Endothelial cell of umbilical vein (primary cell): ENCODE measurements at regions not wholly inside any gene's neighbourhood (a gene's known extent, or its start where the extent isn't known, plus 50 kb on each side); places are given as distances from the start of the nearest gene placed in this dataset.

ENCODE experiments used
- BruUV-seq: library from RNA; stranded (reverse); fragments of 400-500 nt; replicated peaks from 2 replicates; lab custom pipeline; 2021; lab: Mats Ljungman, UMichigan
- CTCF ChIA-PET: fragments of 300-600, 350-600 bp; sonication (Branson Sonifier 250); formaldehyde crosslinking; loops from one replicate; lab custom pipeline; 2021; ENCODE audit warnings: antibody characterized with exemption, inconsistent platforms; lab: Charles Lee
- POLR2A ChIA-PET: fragments of 300-600, 350-600 bp; sonication (Branson Sonifier 250); formaldehyde crosslinking; loops from one replicate; lab custom pipeline; 2021; ENCODE audit warnings: antibody characterized with exemption, inconsistent platforms; lab: Charles Lee
- DNase-seq: peaks from one replicate; pipeline ENCODE4 v3.0.0-alpha.2; 2011; ENCODE audit warnings: low read depth, low spot score
- FAIRE-seq: peaks from 2 replicates; lab custom pipeline; 2011; peaks lifted over from hg19 to GRCh38; lab: Jason Lieb, UNC
- H2AFZ ChIP-seq: 2 replicates; pipeline ENCODE4 v1.6.0; 2012; ENCODE audit warnings: low read depth, low read length, control low read depth, inconsistent platforms
- H3K27ac ChIP-seq: 2 replicates; pipeline ENCODE4 v1.5.1; 2011; ENCODE audit warnings: low read depth, mild to moderate bottlenecking, control low read depth, low read length, moderate library complexity; ENCODE audit not compliant: insufficient read depth
- H3K27me3 ChIP-seq, 2 experiments: 2 replicates each; pipeline versions ENCODE4 v1.6.0 to v1.6.1; 2011; ENCODE audit warnings: low read length in 2 of 2, mixed read lengths in 1 of 2; ENCODE audit not compliant: control insufficient read depth in 2 of 2, insufficient read depth in 2 of 2
- H3K36me3 ChIP-seq, 2 experiments: 2 replicates in 1 of 2; 3 replicates in 1 of 2; pipeline ENCODE4 v1.5.1; 2011; ENCODE audit warnings: low read length in 2 of 2, mild to moderate bottlenecking in 1 of 2, moderate library complexity in 1 of 2; ENCODE audit not compliant: control insufficient read depth in 2 of 2, insufficient read depth in 2 of 2; ENCODE audit errors: extremely low read depth in 1 of 2
- H3K4me1 ChIP-seq: 3 replicates; pipeline ENCODE4 v1.5.1; 2011; ENCODE audit warnings: mild to moderate bottlenecking, low read length; ENCODE audit not compliant: control insufficient read depth, insufficient read depth; ENCODE audit errors: extremely low read depth
- H3K4me2 ChIP-seq: 2 replicates; pipeline ENCODE4 v1.6.1; 2011; ENCODE audit warnings: low read length, control low read depth, mixed read lengths; ENCODE audit not compliant: insufficient read depth
- H3K4me3 ChIP-seq, 3 experiments: fragments of 200-600 bp in 1 of 3; sonication (generic), shearing (Covaris generic) in 1 of 3; replicated peaks in 1 of 3; 2 replicates each; pipeline ENCODE4 v1.5.1; 2011 to 2016; ENCODE audit warnings: control low read depth in 3 of 3, low read length in 3 of 3, mild to moderate bottlenecking in 2 of 3, inconsistent platforms in 1 of 3, low read depth in 1 of 3, moderate library complexity in 1 of 3; ENCODE audit not compliant: insufficient read depth in 1 of 3
- H3K79me2 ChIP-seq: 2 replicates; pipeline ENCODE4 v1.6.0; 2012; ENCODE audit warnings: low read length, inconsistent platforms; ENCODE audit not compliant: control insufficient read depth, insufficient read depth
- H3K9ac ChIP-seq: replicated peaks from 2 replicates; pipeline ENCODE3; 2011; ENCODE audit warnings: low read length, control low read depth; ENCODE audit not compliant: insufficient read depth; ENCODE audit errors: extremely low read depth
- H3K9me1 ChIP-seq: replicated peaks from 3 replicates; pipeline ENCODE4 v1.6.0; 2011; ENCODE audit warnings: mild to moderate bottlenecking, low read length; ENCODE audit not compliant: control insufficient read depth, insufficient read depth; ENCODE audit errors: extremely low read depth
- H3K9me3 ChIP-seq: replicated peaks from 2 replicates; pipeline ENCODE4 v1.5.1; 2012; ENCODE audit warnings: low read length, inconsistent platforms; ENCODE audit not compliant: control insufficient read depth, insufficient read depth
- H4K20me1 ChIP-seq: replicated peaks from 2 replicates; pipeline ENCODE3; 2011; ENCODE audit warnings: mild to moderate bottlenecking, low read length; ENCODE audit not compliant: control insufficient read depth, insufficient read depth; ENCODE audit errors: extremely low read depth
- EZH2 ChIP-seq: IDR thresholded peaks from 2 replicates; pipeline ENCODE4 v1.6.1; 2012; ENCODE audit warnings: borderline replicate concordance, low read depth, mild to moderate bottlenecking, moderate library complexity, low read length, inconsistent platforms; ENCODE audit not compliant: severe bottlenecking
- FOS ChIP-seq: IDR thresholded peaks from 2 replicates; pipeline ENCODE4 v1.6.1; 2011; ENCODE audit warnings: mild to moderate bottlenecking, low read length, moderate library complexity, borderline replicate concordance; ENCODE audit not compliant: insufficient read depth
- GATA2 ChIP-seq: IDR thresholded peaks from 2 replicates; pipeline ENCODE4 v1.7.0; 2011; ENCODE audit warnings: low read depth, mild to moderate bottlenecking, moderate library complexity, mixed read lengths, low read length; ENCODE audit not compliant: insufficient read length, insufficient read depth
- JUN ChIP-seq: IDR thresholded peaks from 2 replicates; pipeline ENCODE4 v1.6.1; 2011; ENCODE audit warnings: borderline replicate concordance, low read depth; ENCODE audit not compliant: insufficient read length, insufficient read depth
- MYC ChIP-seq: IDR thresholded peaks from one replicate; pipeline ENCODE4 v1.6.1; 2011; ENCODE audit warnings: mild to moderate bottlenecking, low read depth, low read length
- POLR2A ChIP-seq: IDR thresholded peaks from 2 replicates; pipeline ENCODE4 v1.6.1; 2012; ENCODE audit warnings: low read depth, mild to moderate bottlenecking, control low read depth, low read length
- POLR2AphosphoS5 ChIP-seq: IDR thresholded peaks from 2 replicates; pipeline ENCODE4 v1.6.1; 2012; ENCODE audit warnings: low read depth, mild to moderate bottlenecking, control low read depth, low read length, moderate library complexity; ENCODE audit not compliant: insufficient read depth
- dilution Hi-C: fragments of 300-500 bp; cut with MboI; formaldehyde crosslinking; loops from one replicate; pipeline ENCODE4 v1.15.0; 2019; ENCODE audit warnings: low sequenced_read_pairs; ENCODE audit not compliant: extremely low pct_ligation_motif_present
- intact Hi-C: fragments of 100-400 bp; cut with micrococcal nuclease; formaldehyde crosslinking; loops from one replicate; pipeline ENCODE4 v1.10.0; 2022
- TF ChIP-seq, protein P1 (sequence below): IDR thresholded peaks from 2 replicates; pipeline ENCODE4 v1.6.1; 2011; ENCODE audit not compliant: insufficient read depth, insufficient read length
- TF ChIP-seq, protein P2 (sequence below), 2 donors: IDR thresholded peaks; 1 replicate in 1 of 2; 2 replicates in 1 of 2; pipeline ENCODE4 v1.5.1; 2011; ENCODE audit warnings: low read length in 2 of 2, mild to moderate bottlenecking in 2 of 2, moderate library complexity in 2 of 2, control low read depth in 1 of 2, inconsistent platforms in 1 of 2, low read depth in 1 of 2; ENCODE audit not compliant: insufficient read depth in 1 of 2; ENCODE audit errors: extremely low read depth in 1 of 2

DNA sequence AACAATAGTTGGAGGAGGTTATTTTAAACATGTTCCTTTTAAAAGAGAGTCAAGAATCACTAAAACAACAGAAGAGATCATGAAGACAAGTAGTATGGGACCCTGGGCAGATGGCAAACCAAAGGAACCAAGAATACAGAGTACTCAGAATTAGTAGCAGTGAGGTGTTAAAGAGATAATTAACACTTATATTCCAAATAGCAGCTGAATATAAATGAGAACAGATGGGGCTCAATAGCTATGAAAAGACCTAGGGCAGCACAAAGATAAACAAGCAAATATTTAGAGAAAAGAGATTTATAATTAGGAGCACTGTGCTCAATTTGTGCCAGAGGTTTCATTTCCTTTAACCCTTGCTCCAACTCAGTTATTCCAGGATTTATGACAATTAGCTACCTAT lies 159.1 kb downstream of the FAM114A2 start:
- Histone ChIP-seq H3K79me2 (no peaks in the 10 kb centered on the region), H3K4me1 (no peaks in the 10 kb centered on the region), H3K4me2 (no peak overlapping the region), H3K4me3 (no peak overlapping the region), H3K9me3 (no peaks in the 10 kb centered on the region), H3K27ac (no peak overlapping the region), H2AFZ (no peak overlapping the region), H3K9ac (no peak overlapping the region), H3K9me1 (no peaks in the 10 kb centered on the region), H4K20me1 (no peaks in the 10 kb centered on the region), H3K27me3 (no peaks in the 10 kb centered on the region), H3K36me3 (no peaks in the 10 kb centered on the region)
- intact Hi-C loops (no loop called here), dilution Hi-C loops (no loop called here)
- DNase-seq: no peak
- BruUV-seq: no TSS peak
- CTCF ChIA-PET: interaction anchor here (1.4 kb wide), 1 partner anchor 9 kb away, joined by 4 read pairs; no protein-coding TSS in a partner anchor
- no peak for FAIRE-seq
- POLR2A ChIA-PET: no interaction called here
- no peak for TF ChIP-seq POLR2A
- TF ChIP-seq FOS: no peak
- TF ChIP-seq POLR2AphosphoS5: no peak
- no peak for TF ChIP-seq GATA2
- TF ChIP-seq, protein P1, sequence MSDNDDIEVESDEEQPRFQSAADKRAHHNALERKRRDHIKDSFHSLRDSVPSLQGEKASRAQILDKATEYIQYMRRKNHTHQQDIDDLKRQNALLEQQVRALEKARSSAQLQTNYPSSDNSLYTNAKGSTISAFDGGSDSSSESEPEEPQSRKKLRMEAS: no peak

DNA sequence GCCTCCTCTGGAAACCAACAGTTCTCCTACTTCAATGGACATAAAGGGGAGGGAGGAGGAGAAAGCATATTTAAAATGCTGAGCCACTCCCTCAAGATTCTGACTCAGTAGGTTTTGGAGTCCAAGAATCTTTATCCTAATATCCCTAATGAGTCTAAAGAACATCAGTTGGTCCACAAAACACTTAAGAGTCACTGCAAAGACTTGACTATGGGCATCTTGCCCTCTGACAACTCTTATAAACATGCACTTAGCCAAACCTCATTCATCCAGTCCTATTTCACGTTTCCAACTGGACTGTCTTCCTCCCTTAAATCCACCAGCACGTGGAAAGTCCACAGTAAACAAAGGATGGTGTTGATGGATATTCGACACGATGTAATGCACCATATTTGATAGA lies 172.5 kb downstream of the FAM114A2 start:
- H3K79me2 ChIP-seq: no peaks in the 10 kb centered on the region
- TF ChIP-seq POLR2AphosphoS5 (no peak), JUN (no peak), POLR2A (no peak), MYC (no peak), GATA2 (no peak), EZH2 (no peak), FOS (no peak)
- TF ChIP-seq, protein P1: no peak
- TF ChIP-seq, protein P2, sequence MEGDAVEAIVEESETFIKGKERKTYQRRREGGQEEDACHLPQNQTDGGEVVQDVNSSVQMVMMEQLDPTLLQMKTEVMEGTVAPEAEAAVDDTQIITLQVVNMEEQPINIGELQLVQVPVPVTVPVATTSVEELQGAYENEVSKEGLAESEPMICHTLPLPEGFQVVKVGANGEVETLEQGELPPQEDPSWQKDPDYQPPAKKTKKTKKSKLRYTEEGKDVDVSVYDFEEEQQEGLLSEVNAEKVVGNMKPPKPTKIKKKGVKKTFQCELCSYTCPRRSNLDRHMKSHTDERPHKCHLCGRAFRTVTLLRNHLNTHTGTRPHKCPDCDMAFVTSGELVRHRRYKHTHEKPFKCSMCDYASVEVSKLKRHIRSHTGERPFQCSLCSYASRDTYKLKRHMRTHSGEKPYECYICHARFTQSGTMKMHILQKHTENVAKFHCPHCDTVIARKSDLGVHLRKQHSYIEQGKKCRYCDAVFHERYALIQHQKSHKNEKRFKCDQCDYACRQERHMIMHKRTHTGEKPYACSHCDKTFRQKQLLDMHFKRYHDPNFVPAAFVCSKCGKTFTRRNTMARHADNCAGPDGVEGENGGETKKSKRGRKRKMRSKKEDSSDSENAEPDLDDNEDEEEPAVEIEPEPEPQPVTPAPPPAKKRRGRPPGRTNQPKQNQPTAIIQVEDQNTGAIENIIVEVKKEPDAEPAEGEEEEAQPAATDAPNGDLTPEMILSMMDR (IDR thresholded peaks at IDR 0.05; ENCODE audit: extremely low read depth in 1 of 2, insufficient read depth in 1 of 2, low read depth in 1 of 2, low read length in 2 of 2): no peak
- POLR2A ChIA-PET: no interaction called here
- CTCF ChIA-PET: no interaction called here
- H3K36me3 ChIP-seq: no peaks in the 10 kb centered on the region
- no peak overlapping the region for H3K27ac ChIP-seq
- no peak overlapping the region for H3K4me2 ChIP-seq
- no peak overlapping the region for H3K4me3 ChIP-seq
- dilution Hi-C loops: no loop called here
- BruUV-seq: no TSS peak
- FAIRE-seq: no peak
- no peaks in the 10 kb centered on the region for H4K20me1 ChIP-seq
- no peak overlapping the region for H2AFZ ChIP-seq
- no peaks in the 10 kb centered on the region for H3K4me1 ChIP-seq
- peaks cover 2% of the 10 kb centered on the region for H3K9me3 ChIP-seq
- DNase-seq: no peak
- no peak overlapping the region for H3K9ac ChIP-seq
- no peaks in the 10 kb centered on the region for H3K27me3 ChIP-seq
- intact Hi-C loops: no loop called here
- no peaks in the 10 kb centered on the region for H3K9me1 ChIP-seq
